T47D (cell line): ENCODE measurements at regions not wholly inside any gene's neighbourhood (a gene's known extent, or its start where the extent isn't known, plus 50 kb on each side); places are given as distances from the start of the nearest gene placed in this dataset.
"Not testable (repeated sequence)": the region's sequence is repeated elsewhere in the genome, so short reads cannot be mapped to it uniquely, and the experiment has no call there.

Source experiments
- DNase-seq, 2 experiments: peaks; one replicate each; pipeline versions ENCODE4 v3.0.0 to v3.0.0-alpha.2; 2011 to 2012; ENCODE audit warnings: low read depth in 1 of 2, low spot score in 1 of 2
- JUND ChIP-seq: IDR thresholded peaks from 2 replicates; pipeline ENCODE4 v1.6.1; 2012; ENCODE audit warnings: low read depth
- in situ Hi-C: cut with HindIII; loops from 2 replicates; pipeline ENCODE4 v1.10.0; 2016; ENCODE audit warnings: low sequenced_read_pairs, low pct_unique_long_range_greater_than_20kb

DNA sequence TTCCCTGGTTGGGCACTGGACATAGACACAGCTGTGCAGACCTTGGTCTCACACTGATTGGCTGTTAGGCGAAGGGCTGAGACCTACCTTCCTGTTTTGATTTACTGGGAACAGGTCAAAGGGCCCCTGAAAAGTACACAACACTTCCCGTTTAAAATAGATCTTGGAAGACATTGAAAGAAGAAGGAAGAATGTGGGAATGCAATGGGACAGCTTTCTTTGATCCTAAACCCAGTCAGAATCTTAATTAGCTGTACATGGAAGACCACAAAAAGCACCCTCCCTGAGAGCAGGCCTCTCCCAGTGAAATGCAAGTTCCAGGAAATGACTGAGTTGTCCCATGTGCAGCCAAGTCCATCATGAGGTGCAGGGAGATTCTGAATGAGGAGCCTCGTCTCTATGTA lies 83.6 kb upstream of the EXOC2 start:
- no peak for DNase-seq
- in situ Hi-C loops = no loop called here
- TF ChIP-seq JUND = no peak

DNA sequence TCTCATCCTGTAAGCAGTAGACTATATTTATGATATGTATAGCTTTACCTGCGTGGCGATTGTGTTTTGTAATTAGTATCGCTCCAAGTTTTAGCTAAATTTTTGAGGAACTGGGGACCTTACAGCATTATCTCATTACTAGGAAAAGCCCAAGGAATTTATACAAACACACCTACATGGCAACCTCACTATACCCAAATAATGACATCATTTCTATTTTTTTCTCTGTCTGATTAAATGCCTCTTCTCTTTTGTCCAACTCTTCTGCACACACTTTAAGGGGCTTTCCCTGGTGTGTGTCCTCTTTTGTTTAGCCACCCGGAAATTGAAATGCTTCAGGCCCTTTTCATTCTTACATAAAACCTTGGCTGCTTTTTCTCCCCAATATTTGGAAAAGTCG lies 82.9 kb upstream of the EXOC2 start:
- no peak for TF ChIP-seq JUND
- DNase-seq = no peak
- in situ Hi-C loops = no loop called here

GRCh38 chr6:771683-772082 lies 78.7 kb upstream of the EXOC2 start:
- DNase-seq, in situ Hi-C loops: not testable (repeated sequence)

GRCh38 chr6:767755-768512 lies 75.0 kb upstream of the EXOC2 start:
- no peak for TF ChIP-seq JUND
- DNase-seq = no peak
- in situ Hi-C loops = no loop called here

DNA sequence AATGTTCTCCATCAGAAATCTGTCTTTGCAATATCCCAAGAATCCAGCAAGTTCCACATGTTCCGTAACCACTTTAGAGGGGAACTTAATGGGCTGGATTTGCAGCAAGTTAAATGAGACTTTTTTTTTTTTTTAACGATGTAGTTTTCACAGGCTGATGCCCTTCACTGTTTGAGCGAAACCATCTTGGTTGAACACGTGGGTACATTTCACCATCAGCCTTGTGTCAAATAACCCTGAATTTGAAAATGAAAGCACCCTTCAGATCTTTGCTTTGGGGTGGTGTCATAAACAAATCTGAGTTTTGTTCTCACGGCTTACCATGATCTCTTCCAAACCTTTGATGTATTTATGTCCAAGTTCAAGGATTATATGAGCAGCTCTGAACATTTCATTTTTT lies 73.7 kb upstream of the EXOC2 start:
- in situ Hi-C loops = no loop called here
- no peak for DNase-seq
- TF ChIP-seq JUND = no peak

- no peak for TF ChIP-seq JUND
- in situ Hi-C loops = no loop called here
- DNase-seq = no peak
These were observed 69.1 kb upstream of the EXOC2 start for GRCh38 chr6:761997-762396.

DNA sequence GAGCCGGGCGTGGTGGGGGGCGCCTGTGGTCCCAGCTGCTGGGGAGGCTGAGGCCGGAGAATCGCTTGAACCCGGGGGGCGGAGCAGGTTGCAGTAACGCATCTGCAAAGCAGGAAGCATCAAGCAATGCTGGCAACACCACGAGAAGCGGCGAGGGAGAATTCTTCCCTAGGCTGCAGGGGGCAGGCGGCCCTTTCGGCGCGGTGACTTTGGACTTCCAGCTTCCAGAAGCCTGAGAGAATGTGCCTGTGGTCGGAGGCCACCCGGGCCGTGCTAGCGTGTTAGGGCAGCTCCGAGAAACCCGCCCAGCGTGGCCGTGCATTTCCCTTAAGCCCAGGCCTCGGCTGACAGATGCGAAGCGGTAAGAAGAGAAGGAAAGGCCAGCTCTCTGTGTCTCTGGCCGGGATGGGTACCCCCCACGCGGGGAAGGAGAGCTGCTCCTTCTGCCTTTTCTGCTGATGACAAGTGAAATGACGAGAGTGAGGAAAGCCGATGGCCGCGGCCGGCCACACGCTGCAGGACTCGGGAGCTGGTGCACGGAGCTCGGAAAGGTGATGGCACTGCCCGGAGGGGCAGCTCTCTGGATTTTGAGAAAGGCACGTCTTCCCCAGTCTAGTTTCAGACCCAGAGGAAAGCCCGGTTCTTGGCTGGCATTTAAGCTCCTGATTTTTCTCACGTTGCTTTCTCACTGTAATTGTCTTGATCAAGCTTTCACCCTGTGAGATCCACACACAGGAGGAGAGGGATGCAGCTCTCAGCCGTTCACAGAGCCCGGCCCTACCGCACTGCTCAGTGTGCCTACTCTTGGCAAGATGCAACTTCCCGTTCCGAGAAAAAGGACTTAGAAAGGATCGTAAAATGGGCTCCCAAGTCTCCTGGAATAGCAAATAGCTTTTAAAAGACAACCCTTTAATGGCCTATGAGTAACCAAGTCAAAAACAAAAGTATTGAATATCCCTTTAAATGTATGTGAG lies 68.3 kb upstream of the EXOC2 start:
- DNase-seq = no peak
- no peak for TF ChIP-seq JUND
- in situ Hi-C loops = no loop called here

- in situ Hi-C loops = no loop called here
- no peak for DNase-seq
- TF ChIP-seq JUND = no peak
These were observed 66.8 kb upstream of the EXOC2 start for GRCh38 chr6:759729-760128.

GRCh38 chr6:756224-756623 lies 63.3 kb upstream of the EXOC2 start:
- in situ Hi-C loops = no loop called here
- no peak for DNase-seq
- TF ChIP-seq JUND = no peak

DNA sequence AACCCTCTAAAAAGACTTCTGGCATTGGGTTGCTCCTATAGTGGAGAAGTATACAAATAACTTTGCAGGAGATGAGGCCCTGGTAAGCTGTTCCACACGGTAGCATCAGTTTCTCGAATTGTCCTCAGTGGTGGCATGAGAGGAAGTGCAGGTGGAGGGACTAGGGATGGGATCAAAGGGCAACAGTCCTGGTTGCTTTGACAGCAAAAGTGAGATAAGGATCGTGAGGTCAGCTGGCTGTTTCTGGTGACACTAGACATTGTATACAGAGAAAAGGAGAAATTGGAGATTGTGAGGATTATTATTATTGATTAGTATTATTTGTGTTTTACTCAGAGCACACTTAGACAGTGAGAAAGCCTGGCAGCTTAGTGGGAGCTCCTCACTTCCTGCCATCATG lies 61.3 kb upstream of the EXOC2 start:
- no peak for TF ChIP-seq JUND
- in situ Hi-C loops = no loop called here
- DNase-seq = no peak

- in situ Hi-C loops = no loop called here
- TF ChIP-seq JUND = no peak
- DNase-seq = no peak
These were observed 60.5 kb upstream of the EXOC2 start for GRCh38 chr6:753486-753885.

- in situ Hi-C loops = no loop called here
- no peak for DNase-seq
- no peak for TF ChIP-seq JUND
These were observed 59.5 kb upstream of the EXOC2 start for GRCh38 chr6:752438-752837.

DNA sequence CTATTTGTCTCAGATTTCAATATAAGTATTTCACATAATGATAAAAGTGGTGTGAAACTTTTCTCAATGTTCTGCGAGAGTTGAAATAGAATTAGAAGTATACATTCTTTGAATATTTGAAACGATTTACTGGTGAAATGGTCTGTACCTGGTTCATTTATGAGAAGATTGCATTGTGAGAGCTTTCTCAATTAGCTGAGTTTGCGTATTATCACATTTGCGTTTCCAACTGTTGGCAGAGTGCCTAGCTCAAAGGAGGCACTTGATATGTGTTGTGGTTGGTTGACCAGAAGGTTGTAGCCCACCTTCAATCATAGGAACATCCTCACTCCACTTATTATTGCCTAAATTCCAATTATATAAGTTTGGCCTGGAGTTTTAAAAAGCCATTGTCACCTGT lies 58.8 kb upstream of the EXOC2 start:
- in situ Hi-C loops = no loop called here
- no peak for DNase-seq
- no peak for TF ChIP-seq JUND
